H54 (cell line): ENCODE measurements at regions not wholly inside any gene's neighbourhood (a gene's known extent, or its start where the extent isn't known, plus 50 kb on each side); places are given as distances from the start of the nearest gene placed in this dataset.

Experiments
- DNase-seq: peaks from one replicate; pipeline ENCODE4 v3.0.0; 2011; ENCODE audit warnings: low spot score, mixed read lengths; ENCODE audit not compliant: insufficient read length
- FAIRE-seq: peaks from 3 replicates; lab custom pipeline; 2011; peaks lifted over from hg19 to GRCh38; lab: Jason Lieb, UNC
- POLR2A ChIP-seq: IDR thresholded peaks from 2 replicates; pipeline ENCODE4 v1.6.1; 2011; ENCODE audit warnings: low read depth, mild to moderate bottlenecking, low read length

- DNase-seq (no peak), FAIRE-seq (no peak)
- no peak for TF ChIP-seq POLR2A
These were observed 194.0 kb downstream of the FAM76B start for GRCh38 chr11:95595541-95595940.

- DNase-seq: no peak
- FAIRE-seq: no peak
- TF ChIP-seq POLR2A: no peak
These were observed 196.5 kb downstream of the FAM76B start for GRCh38 chr11:95593111-95593510.

- no peak for DNase-seq
- FAIRE-seq: no peak
- TF ChIP-seq POLR2A: no peak
These were observed 197.1 kb downstream of the FAM76B start for GRCh38 chr11:95592471-95592870.

- no peak for TF ChIP-seq POLR2A
- DNase-seq (no peak), FAIRE-seq (no peak)
These were observed 199.5 kb downstream of the FAM76B start for GRCh38 chr11:95589893-95590612.

GRCh38 chr11:95588821-95589220 is 200.8 kb downstream of the FAM76B start:
- TF ChIP-seq POLR2A: no peak
- no peak for DNase-seq
- no peak for FAIRE-seq

- no peak for TF ChIP-seq POLR2A
- DNase-seq: no peak
- no peak for FAIRE-seq
These were observed 202.9 kb downstream of the FAM76B start for GRCh38 chr11:95586661-95587060.

DNA sequence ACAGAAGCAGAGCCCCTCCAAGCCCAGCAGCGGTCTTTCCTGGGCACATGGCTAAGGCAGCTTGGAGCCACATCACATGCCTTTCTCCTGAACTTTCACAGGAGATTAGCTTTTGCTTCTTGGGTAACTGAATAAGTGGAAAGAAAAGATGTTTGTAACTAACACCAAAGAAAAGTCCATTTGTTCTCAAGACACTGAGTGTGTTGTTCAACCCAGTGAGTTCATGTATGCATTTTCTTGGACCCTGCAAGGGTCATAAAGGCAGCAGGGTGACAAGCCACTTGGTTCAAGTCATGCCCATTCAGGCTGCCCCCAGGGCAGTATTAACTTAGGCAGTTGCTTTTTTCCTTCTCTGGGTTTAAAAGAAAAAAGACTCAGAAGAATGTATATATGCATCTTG is 203.4 kb downstream of the FAM76B start:
- no peak for FAIRE-seq
- DNase-seq: no peak
- no peak for TF ChIP-seq POLR2A

DNA sequence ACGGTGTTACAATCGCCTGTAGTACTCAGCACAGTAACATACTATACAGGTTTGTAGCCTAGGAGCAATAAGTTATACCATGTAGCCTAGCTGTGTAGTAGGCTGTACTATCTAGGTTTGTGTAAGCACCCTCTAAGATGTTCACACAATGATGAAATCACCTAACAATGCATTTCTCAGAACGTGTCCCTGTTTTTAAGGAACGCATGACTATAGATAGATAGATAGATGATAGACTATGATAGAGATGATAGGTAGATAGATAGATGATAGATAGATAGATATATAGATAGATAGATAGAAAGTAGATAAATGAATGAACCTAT is 203.9 kb downstream of the FAM76B start:
- DNase-seq (no peak), FAIRE-seq (no peak)
- no peak for TF ChIP-seq POLR2A

- no peak for TF ChIP-seq POLR2A
- no peak for DNase-seq
- FAIRE-seq: no peak
These were observed 204.4 kb downstream of the FAM76B start for GRCh38 chr11:95585069-95585751.

DNA sequence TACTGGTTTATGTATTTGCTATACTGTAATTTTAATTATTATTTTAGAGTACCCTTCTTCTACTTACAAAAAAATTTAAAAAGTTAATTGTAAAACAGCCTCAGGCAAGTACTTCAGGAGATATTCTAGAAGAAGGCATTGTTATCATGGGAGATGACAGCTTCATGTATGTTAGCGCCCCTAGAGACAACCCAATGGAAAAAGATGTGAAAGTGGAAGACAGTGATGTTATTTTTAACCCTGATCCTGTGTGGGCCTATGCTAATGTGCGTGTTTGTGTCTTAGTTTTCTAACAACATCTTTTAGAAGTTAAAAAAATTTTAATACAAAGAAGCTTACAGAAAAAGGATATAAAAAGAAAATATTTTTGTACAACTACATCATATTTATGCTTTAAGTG is 205.0 kb downstream of the FAM76B start:
- DNase-seq (no peak), FAIRE-seq (no peak)
- TF ChIP-seq POLR2A: no peak

DNA sequence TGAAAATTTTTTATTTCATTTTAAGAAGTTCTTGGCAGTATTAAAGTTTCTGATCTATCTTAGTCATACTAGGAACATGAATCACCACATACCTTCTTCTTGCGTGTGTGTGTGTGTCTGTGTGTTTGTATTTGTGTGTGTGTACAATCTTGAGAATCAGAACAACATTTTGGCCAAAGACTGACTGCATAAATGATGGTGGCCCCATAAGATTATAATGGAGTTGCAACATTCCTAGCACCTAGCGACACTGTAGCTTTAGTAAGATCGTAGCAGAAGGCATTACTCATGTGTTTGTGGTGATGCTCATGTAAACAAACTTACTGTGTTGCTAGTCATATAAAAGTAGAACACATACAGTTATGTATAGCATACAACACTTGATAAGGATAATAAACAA is 205.4 kb downstream of the FAM76B start:
- no peak for DNase-seq
- TF ChIP-seq POLR2A: no peak
- no peak for FAIRE-seq

GRCh38 chr11:95577716-95578460 is 211.7 kb downstream of the FAM76B start:
- no peak for DNase-seq
- no peak for FAIRE-seq
- no peak for TF ChIP-seq POLR2A

DNA sequence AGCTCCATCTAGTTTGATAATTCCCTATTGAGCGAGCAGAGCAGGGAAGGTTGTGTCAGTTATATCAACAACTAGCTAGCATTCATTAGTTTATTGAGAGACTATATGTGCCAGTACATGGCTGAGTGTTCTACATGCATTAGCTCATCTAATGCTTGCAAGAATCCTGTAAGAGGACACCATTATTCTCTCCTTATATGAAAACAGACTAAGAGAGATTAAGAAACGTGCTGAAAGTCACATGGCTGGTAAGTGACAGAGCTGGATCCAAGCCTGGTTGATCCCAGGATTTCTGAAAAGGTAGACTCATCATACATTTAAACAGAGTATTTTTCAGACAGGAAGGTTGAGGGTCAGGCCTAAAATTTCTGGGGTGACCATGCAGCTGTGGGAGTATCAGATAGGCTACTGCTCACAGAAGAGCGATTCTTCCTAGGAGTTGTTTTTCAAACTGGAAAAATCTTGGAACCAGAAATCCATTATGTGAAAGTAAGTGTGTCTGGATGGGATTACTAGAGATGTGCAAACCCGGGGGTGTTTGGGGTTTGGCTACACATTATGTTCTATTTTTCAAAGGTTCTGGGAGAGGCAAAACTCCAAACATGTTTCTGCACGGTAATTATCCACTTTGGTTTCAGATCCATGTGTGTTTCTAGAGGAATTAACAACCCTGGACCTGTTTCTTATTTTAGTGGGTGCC is 213.3 kb downstream of the FAM76B start:
- FAIRE-seq (no peak), DNase-seq (no peak)

DNA sequence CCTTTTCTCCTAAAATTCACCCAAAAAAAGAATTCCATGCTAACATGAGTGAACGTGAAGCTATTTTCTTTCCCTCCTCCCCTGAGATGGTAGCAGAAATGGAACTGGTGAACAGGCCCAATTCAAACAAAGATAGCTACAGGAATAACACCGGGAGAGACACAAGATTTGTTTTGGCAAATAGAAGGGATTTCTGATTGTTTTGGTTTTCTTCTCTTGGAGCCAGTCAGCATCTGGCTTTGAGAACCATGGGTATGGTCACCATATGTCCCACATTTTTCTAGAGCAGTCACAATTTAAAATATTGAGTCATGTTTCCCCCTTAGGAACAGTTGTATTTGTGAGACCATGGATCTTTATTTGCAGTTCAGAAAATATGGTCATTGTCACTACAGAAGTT is 214.1 kb downstream of the FAM76B start:
- TF ChIP-seq POLR2A: no peak
- DNase-seq (no peak), FAIRE-seq (no peak)

More for the DNA sequence above, 213.3 kb downstream of the FAM76B start:
- TF ChIP-seq POLR2A: no peak
